Liver (tissue), 8 donors: ENCODE measurements at regions not wholly inside any gene's neighbourhood (a gene's known extent, or its start where the extent isn't known, plus 50 kb on each side); places are given as distances from the start of the nearest gene placed in this dataset.

Source experiments
- DNase-seq: peaks from one replicate; pipeline ENCODE4 v3.0.0-alpha.2; 2017; ENCODE audit warnings: low spot score
- H3K27ac ChIP-seq, 2 donors: one replicate each; pipeline ENCODE4 v1.7.0; 2013; ENCODE audit warnings: inconsistent platforms in 2 of 2, low read length in 2 of 2, control low read depth in 1 of 2, low read depth in 1 of 2, mild to moderate bottlenecking in 1 of 2
- H3K27me3 ChIP-seq, 4 donors: one replicate each; pipeline versions ENCODE4 v1.6.1 to v1.7.0; 2013; ENCODE audit warnings: low read length in 3 of 4, inconsistent platforms in 1 of 4, mild to moderate bottlenecking in 1 of 4, moderate library complexity in 1 of 4; ENCODE audit not compliant: control insufficient read depth in 4 of 4, insufficient read depth in 4 of 4
- H3K36me3 ChIP-seq, 4 donors: one replicate each; pipeline versions ENCODE4 v1.6.1 to v1.7.0; 2013; ENCODE audit warnings: low read length in 3 of 4, mild to moderate bottlenecking in 3 of 4, low read depth in 1 of 4, moderate library complexity in 1 of 4; ENCODE audit not compliant: control insufficient read depth in 4 of 4, insufficient read depth in 3 of 4
- H3K4me1 ChIP-seq, 4 donors: one replicate each; pipeline versions ENCODE4 v1.6.1 to v1.7.0; 2013; ENCODE audit warnings: low read length in 3 of 4, mild to moderate bottlenecking in 3 of 4, moderate library complexity in 1 of 4; ENCODE audit not compliant: control insufficient read depth in 4 of 4, insufficient read depth in 4 of 4
- H3K4me3 ChIP-seq, 3 donors: one replicate each; pipeline versions ENCODE4 v1.6.1 to v1.7.0; 2013; ENCODE audit warnings: low read length in 3 of 3, control low read depth in 1 of 3, low read depth in 1 of 3, mild to moderate bottlenecking in 1 of 3
- H3K9ac ChIP-seq, 2 donors: one replicate each; pipeline ENCODE4 v1.7.0; 2013; ENCODE audit warnings: low read length in 2 of 2, mild to moderate bottlenecking in 2 of 2, moderate library complexity in 2 of 2, control low read depth in 1 of 2, low read depth in 1 of 2
- H3K9me3 ChIP-seq, 4 donors: one replicate each; pipeline versions ENCODE4 v1.6.1 to v1.7.0; 2013; ENCODE audit warnings: low read length in 3 of 4; ENCODE audit not compliant: control insufficient read depth in 4 of 4
- ATF3 ChIP-seq: IDR thresholded peaks from 2 replicates; pipeline ENCODE4 v1.6.1; 2016; ENCODE audit warnings: antibody characterized with exemption
- CTCF ChIP-seq: fragments of 150-350 bp; IDR thresholded peaks from 2 replicates; pipeline ENCODE4 v1.5.1; 2017; ENCODE audit warnings: improper control_type of control experiment, low read depth, low read length; ENCODE audit not compliant: missing input control
- EGR1 ChIP-seq, 2 donors: IDR thresholded peaks; 2 replicates each; pipeline ENCODE4 v1.6.1; 2016 to 2018; ENCODE audit warnings: antibody characterized with exemption in 2 of 2, low read depth in 2 of 2
- FOXA1 ChIP-seq: IDR thresholded peaks from 2 replicates; pipeline ENCODE4 v1.6.1; 2016; ENCODE audit warnings: antibody characterized with exemption
- FOXA2 ChIP-seq: IDR thresholded peaks from 2 replicates; pipeline ENCODE4 v1.6.1; 2016; ENCODE audit warnings: antibody characterized with exemption
- GABPA ChIP-seq, 2 donors: IDR thresholded peaks in 1 of 2; conservative IDR thresholded peaks in 1 of 2; 2 replicates each; pipeline ENCODE4 v1.6.1; 2016; ENCODE audit warnings: antibody characterized with exemption in 2 of 2, mild to moderate bottlenecking in 1 of 2, moderate library complexity in 1 of 2
- HNF4A ChIP-seq, 2 donors: conservative IDR thresholded peaks; 2 replicates each; pipeline ENCODE4 v1.6.1; 2016; ENCODE audit warnings: antibody characterized with exemption in 2 of 2, mild to moderate bottlenecking in 2 of 2
- HNF4G ChIP-seq: IDR thresholded peaks from 2 replicates; pipeline ENCODE4 v1.6.1; 2016; ENCODE audit warnings: antibody characterized with exemption
- JUND ChIP-seq, 2 donors: IDR thresholded peaks; 2 replicates each; pipeline ENCODE4 v1.6.1; 2016; ENCODE audit warnings: antibody characterized with exemption in 2 of 2
- MAX ChIP-seq: IDR thresholded peaks from 2 replicates; pipeline ENCODE4 v1.6.1; 2016; ENCODE audit warnings: antibody characterized with exemption
- NR2F2 ChIP-seq: IDR thresholded peaks from 2 replicates; pipeline ENCODE4 v1.6.1; 2016; ENCODE audit warnings: antibody characterized with exemption
- RAD21 ChIP-seq, 2 donors: IDR thresholded peaks; 2 replicates each; pipeline ENCODE4 v1.6.1; 2016; ENCODE audit warnings: antibody characterized with exemption in 2 of 2, mild to moderate bottlenecking in 2 of 2
- REST ChIP-seq: IDR thresholded peaks from 2 replicates; pipeline ENCODE4 v1.6.1; 2016; ENCODE audit warnings: antibody characterized with exemption, mild to moderate bottlenecking
- RXRA ChIP-seq, 2 donors: IDR thresholded peaks; 2 replicates each; pipeline ENCODE4 v1.6.1; 2017 to 2018; ENCODE audit warnings: antibody characterized with exemption in 2 of 2, mild to moderate bottlenecking in 1 of 2
- SP1 ChIP-seq: IDR thresholded peaks from 2 replicates; pipeline ENCODE4 v1.6.1; 2018; ENCODE audit warnings: antibody characterized with exemption, mild to moderate bottlenecking
- TAF1 ChIP-seq: conservative IDR thresholded peaks from 2 replicates; pipeline ENCODE4 v1.6.1; 2016; ENCODE audit warnings: antibody characterized with exemption, mild to moderate bottlenecking
- YY1 ChIP-seq: IDR thresholded peaks from 2 replicates; pipeline ENCODE4 v1.6.1; 2016; ENCODE audit warnings: antibody characterized with exemption, mild to moderate bottlenecking
- ZBTB33 ChIP-seq: IDR thresholded peaks from 2 replicates; pipeline ENCODE4 v1.6.1; 2016; ENCODE audit warnings: antibody characterized with exemption
- WGBS: extraction: QIAGEN DNeasy Blood & Tissue Kit; methylation state at CpG from one replicate; pipeline ENCODE4 v1.1.7; 2013; 5-methylcytosine and 5-hydroxymethylcytosine counted together
- donor health status: healthy.
- donor health status: healthy.
- donor health status: healthy.
- donor health status: healthy.
- donor health status: healthy.

DNA sequence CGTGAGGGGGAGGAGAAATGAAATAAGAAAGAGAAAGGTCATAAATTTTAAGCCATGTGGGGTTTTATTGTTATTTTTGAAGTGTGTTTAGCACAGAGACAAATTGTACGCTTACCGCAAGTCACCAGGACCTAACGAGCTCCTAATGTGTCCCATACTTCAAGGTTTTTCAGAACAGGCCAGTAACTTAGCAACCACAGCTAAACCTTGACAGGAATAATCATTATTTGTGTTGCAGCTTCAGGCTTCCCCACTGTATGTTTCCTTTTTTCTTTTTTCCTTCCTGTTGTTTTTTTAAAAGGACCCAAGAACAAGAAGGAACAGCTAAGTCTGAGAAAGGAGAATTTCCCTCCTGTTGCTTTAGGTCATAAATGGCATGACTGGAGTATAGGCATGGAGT lies 160.8 kb downstream of the TUSC7 start:
- TF ChIP-seq RAD21 (IDR thresholded peaks at IDR 0.05) (no peak), HNF4A (conservative IDR thresholded peaks at IDR 0.05) (no peak), CTCF (no peak), RXRA (IDR thresholded peaks at IDR 0.05) (no peak), ZBTB33 (no peak), MAX (no peak), YY1 (no peak), NR2F2 (no peak), HNF4G (no peak), ATF3 (no peak), FOXA1 (no peak), JUND (IDR thresholded peaks at IDR 0.05) (no peak), GABPA (IDR thresholded peaks at IDR 0.05 in 1 of 2, conservative IDR thresholded peaks at IDR 0.05 in 1 of 2) (no peak)
- Histone ChIP-seq H3K36me3 (no peaks in the 10 kb centered on the region), H3K4me3 (no peak overlapping the region), H3K9me3 (peaks cover 0 to 2% (median 0%) of the 10 kb centered on the region in 4 donors), H3K9ac (no peak overlapping the region), H3K27ac (no peak overlapping the region), H3K27me3 (no peaks in the 10 kb centered on the region), H3K4me1 (no peaks in the 10 kb centered on the region)
- WGBS, result 52% methylated on average over 4 of the region's 4 CpGs
- DNase-seq, result no peak

DNA sequence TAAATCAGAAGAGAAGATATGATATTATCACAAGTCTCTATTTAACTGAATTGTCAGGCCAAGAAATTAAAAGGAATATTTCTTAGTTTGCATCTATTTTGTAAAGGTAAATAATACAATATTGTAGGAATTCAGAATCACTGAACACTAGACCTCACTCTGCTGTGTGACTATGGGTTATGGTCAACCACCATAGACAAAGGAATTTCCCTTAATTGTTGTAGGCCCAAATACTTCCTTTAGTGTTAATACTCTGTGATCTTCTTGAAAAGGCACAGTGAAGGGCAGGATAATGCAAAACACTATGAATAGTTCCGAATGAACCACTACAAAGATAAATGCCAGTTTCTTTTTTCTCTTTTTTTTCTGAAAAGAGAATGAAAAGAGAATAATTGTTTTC lies 162.3 kb downstream of the TUSC7 start:
- WGBS, result 64% methylated on average over 1 of the region's 1 CpG
- no peaks in the 10 kb centered on the region for H3K4me1 ChIP-seq
- TF ChIP-seq RXRA (IDR thresholded peaks at IDR 0.05), result no peak
- TF ChIP-seq SP1, result no peak
- TF ChIP-seq ATF3, result no peak
- no peak for TF ChIP-seq MAX
- TF ChIP-seq FOXA2, result no peak
- TF ChIP-seq FOXA1, result no peak
- TF ChIP-seq JUND (IDR thresholded peaks at IDR 0.05), result no peak
- TF ChIP-seq CTCF, result no peak
- TF ChIP-seq HNF4G, result no peak
- no peak for TF ChIP-seq GABPA (IDR thresholded peaks at IDR 0.05 in 1 of 2, conservative IDR thresholded peaks at IDR 0.05 in 1 of 2)
- no peak for TF ChIP-seq NR2F2
- TF ChIP-seq ZBTB33, result no peak
- no peak for TF ChIP-seq YY1
- TF ChIP-seq TAF1, result no peak
- TF ChIP-seq RAD21 (IDR thresholded peaks at IDR 0.05), result no peak
- TF ChIP-seq EGR1 (IDR thresholded peaks at IDR 0.05; ENCODE audit: low read depth in 2 of 2), result no peak
- no peak for TF ChIP-seq HNF4A (conservative IDR thresholded peaks at IDR 0.05)
- TF ChIP-seq REST, result no peak
- peaks cover 0 to 2% (median 0%) of the 10 kb centered on the region in 4 donors for H3K9me3 ChIP-seq
- no peaks in the 10 kb centered on the region for H3K36me3 ChIP-seq
- no peak overlapping the region for H3K27ac ChIP-seq
- H3K4me3 ChIP-seq, result no peak overlapping the region
- H3K27me3 ChIP-seq, result no peaks in the 10 kb centered on the region
- no peak for DNase-seq
- no peak overlapping the region for H3K9ac ChIP-seq
